ENCODE measurements at regions not wholly inside any gene's neighbourhood (a gene's known extent, or its start where the extent isn't known, plus 50 kb on each side); places are given as distances from the start of the nearest gene placed in this dataset.

GRCh38 chr11:115564851-115565250 is 60.6 kb upstream of the CADM1 start:
- DNase-seq = no peak

DNA sequence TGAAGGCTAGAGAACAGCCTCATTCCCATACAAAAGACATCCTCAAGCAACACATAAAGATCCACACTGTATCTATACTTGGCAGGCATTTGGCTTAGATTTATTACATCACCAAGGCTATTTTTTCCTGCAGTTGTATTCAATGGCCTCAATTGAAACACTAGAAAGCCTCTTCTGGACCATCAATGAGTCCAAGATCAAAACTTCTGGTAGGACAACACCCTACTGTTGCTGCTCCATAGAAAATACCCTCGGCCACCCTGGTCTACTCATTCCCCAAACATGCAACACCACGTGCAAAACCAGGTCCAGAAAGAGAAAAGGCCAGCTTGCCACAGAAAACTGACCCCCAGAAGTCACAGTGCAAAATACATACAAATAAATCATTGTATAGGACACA is 56.9 kb upstream of the CADM1 start:
- no peak for DNase-seq

- DNase-seq = no peak
Measured at GRCh38 chr11:115558635-115559034, 54.4 kb upstream of the CADM1 start.

GRCh38 chr11:115557681-115558080 is 53.5 kb upstream of the CADM1 start:
- DNase-seq = no peak

DNA sequence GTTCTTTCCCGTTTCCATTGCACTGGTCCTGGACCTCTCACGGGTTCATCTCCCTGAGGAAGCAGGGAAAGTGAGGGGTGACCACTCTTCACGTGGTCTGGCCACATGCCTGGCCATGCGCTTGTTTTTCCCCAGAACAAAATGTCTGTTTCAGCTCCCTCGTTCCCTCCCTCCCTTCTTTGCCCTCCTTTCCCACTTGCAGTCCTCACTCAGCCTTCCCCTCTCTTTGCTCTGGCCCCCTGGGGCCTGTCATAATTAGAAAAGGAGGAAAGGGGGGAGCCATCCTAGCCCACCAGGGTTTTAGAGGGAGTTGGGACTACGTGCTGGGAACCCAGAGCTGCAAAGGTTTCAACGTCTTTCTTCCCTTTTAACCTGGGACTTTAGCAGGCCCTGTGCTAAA is 52.8 kb upstream of the CADM1 start:
- no peak for DNase-seq

DNA sequence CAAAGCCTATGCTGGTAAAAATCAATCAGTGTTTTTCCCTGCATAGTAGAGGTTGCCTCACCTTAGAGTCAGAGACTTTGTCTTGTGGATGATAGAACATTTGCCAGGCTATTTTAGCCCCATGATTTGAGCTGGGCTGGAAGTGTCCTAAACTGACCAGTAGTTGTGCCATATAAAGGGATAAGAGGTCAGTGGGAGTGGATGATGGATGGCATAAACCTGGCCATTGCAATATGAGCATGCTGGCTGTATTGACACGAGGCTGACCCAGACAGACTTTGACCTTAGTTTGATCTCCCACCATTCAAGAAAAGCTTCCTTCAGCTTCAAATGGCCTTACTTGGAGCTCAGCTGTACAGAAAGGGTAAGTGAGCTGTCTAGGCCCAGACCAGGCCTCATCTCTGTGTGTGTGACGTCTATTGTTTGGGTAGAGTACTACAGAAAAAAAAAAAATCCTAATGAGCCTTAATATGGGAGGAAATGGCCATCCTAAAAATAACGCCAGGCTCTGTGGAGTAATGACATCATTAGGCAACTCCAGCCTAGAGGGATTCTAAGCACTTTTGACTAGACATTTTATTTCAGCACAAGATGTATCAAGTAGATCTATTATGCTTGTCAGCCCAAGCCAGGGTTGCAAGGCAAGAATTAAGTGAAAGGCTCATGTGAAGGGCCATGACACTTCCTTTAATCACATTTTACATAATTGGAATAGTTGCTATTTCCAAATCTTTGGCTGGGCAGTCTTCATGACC is 51.3 kb upstream of the CADM1 start:
- no peak for DNase-seq

All from CD4-positive, alpha-beta T cell treated with Interferon alpha-2 for 1 hour (primary cell).